ENCODE measurements at regions not wholly inside any gene's neighbourhood (a gene's known extent, or its start where the extent isn't known, plus 50 kb on each side); places are given as distances from the start of the nearest gene placed in this dataset.

- Histone ChIP-seq H3K27ac (ENCODE audit: low read length) (no peak overlapping the region), H3K4me3 (ENCODE audit: low read length) (no peak overlapping the region), H3K36me3 (ENCODE audit: insufficient read depth, low read length) (no peaks in the 10 kb centered on the region), H3K9ac (ENCODE audit: low read length) (no peak overlapping the region), H3K79me2 (ENCODE audit: low read length) (no peaks in the 10 kb centered on the region), H3K9me3 (ENCODE audit: low read length) (no peaks in the 10 kb centered on the region), H3K9me2 (replicated peaks; ENCODE audit: insufficient read depth, low read length) (no peaks in the 10 kb centered on the region), H3K27me3 (ENCODE audit: low read length) (no peaks in the 10 kb centered on the region), H3K4me1 (ENCODE audit: low read length) (no peaks in the 10 kb centered on the region), H4K20me1 (ENCODE audit: insufficient read depth, low read depth, low read length) (no peaks in the 10 kb centered on the region), H3K4me2 (ENCODE audit: low read depth, low read length, poor library complexity, severe bottlenecking) (no peak overlapping the region), H2AFZ (ENCODE audit: low read length) (no peak overlapping the region)
- no peak for DNase-seq
These were observed 154.2 kb downstream of the PTGER3 start for GRCh38 chr1:70893381-70893780.

DNA sequence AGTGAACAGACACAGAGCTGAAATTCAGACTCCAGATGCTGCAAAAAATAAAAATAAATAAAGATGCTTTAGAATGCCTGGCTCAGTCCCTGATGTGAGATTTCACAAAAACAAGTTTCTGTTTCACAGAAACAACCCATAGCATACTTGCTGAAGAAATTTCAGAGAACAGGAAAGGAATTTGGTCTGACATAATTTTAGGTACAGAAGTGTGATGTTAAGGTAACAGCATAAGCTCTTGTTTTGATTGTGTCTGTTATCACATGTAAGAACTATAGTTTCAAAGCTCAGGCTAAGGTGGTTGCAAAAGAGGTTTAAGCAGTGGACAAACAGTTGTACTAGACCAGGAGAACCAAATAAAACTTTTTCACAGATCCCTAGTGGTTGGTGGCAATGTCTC is 152.1 kb downstream of the PTGER3 start:
- no peak for DNase-seq
- Histone ChIP-seq H3K79me2 (ENCODE audit: low read length) (no peaks in the 10 kb centered on the region), H3K36me3 (ENCODE audit: insufficient read depth, low read length) (no peaks in the 10 kb centered on the region), H3K9ac (ENCODE audit: low read length) (no peak overlapping the region), H3K4me2 (ENCODE audit: low read depth, low read length, poor library complexity, severe bottlenecking) (no peak overlapping the region), H3K27ac (ENCODE audit: low read length) (no peak overlapping the region), H3K4me3 (ENCODE audit: low read length) (no peak overlapping the region), H4K20me1 (ENCODE audit: insufficient read depth, low read depth, low read length) (no peaks in the 10 kb centered on the region), H3K9me2 (replicated peaks; ENCODE audit: insufficient read depth, low read length) (no peaks in the 10 kb centered on the region), H3K27me3 (ENCODE audit: low read length) (no peaks in the 10 kb centered on the region), H2AFZ (ENCODE audit: low read length) (no peak overlapping the region), H3K4me1 (ENCODE audit: low read length) (no peaks in the 10 kb centered on the region), H3K9me3 (ENCODE audit: low read length) (no peaks in the 10 kb centered on the region)

DNA sequence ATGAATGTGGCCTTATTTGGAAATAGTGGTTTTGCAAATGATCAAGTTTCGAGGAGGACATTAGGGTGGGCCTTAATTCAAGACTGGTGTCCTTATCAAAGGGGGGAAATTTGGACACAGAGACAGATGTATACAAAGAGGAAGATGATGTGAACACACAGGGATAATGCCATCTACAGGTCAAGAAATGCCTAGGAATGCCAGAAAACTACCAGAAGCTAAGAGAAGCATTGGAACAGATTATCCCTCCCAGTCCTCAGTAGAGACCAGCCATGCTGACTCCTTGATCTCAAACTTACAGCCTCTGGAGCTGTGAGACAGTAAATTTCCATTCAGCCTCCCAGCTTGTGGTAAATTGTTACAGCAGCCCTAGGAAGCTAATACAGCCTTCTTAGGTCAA is 151.4 kb downstream of the PTGER3 start:
- DNase-seq = peak; percentile 42
- Histone ChIP-seq H3K9ac (ENCODE audit: low read length) (no peak overlapping the region), H3K27me3 (ENCODE audit: low read length) (no peaks in the 10 kb centered on the region), H3K9me2 (replicated peaks; ENCODE audit: insufficient read depth, low read length) (no peaks in the 10 kb centered on the region), H2AFZ (ENCODE audit: low read length) (no peak overlapping the region), H3K79me2 (ENCODE audit: low read length) (no peaks in the 10 kb centered on the region), H3K4me3 (ENCODE audit: low read length) (no peak overlapping the region), H3K4me2 (ENCODE audit: low read depth, low read length, poor library complexity, severe bottlenecking) (no peak overlapping the region), H3K4me1 (ENCODE audit: low read length) (no peaks in the 10 kb centered on the region), H3K36me3 (ENCODE audit: insufficient read depth, low read length) (no peaks in the 10 kb centered on the region), H4K20me1 (ENCODE audit: insufficient read depth, low read depth, low read length) (no peaks in the 10 kb centered on the region), H3K9me3 (ENCODE audit: low read length) (no peaks in the 10 kb centered on the region), H3K27ac (ENCODE audit: low read length) (no peak overlapping the region)

GRCh38 chr1:70897273-70897672 is 150.3 kb downstream of the PTGER3 start:
- Histone ChIP-seq H3K9me3 (ENCODE audit: low read length) (no peaks in the 10 kb centered on the region), H3K36me3 (ENCODE audit: insufficient read depth, low read length) (no peaks in the 10 kb centered on the region), H3K9me2 (replicated peaks; ENCODE audit: insufficient read depth, low read length) (no peaks in the 10 kb centered on the region), H4K20me1 (ENCODE audit: insufficient read depth, low read depth, low read length) (no peaks in the 10 kb centered on the region), H3K4me3 (ENCODE audit: low read length) (no peak overlapping the region), H2AFZ (ENCODE audit: low read length) (no peak overlapping the region), H3K27ac (ENCODE audit: low read length) (no peak overlapping the region), H3K27me3 (ENCODE audit: low read length) (no peaks in the 10 kb centered on the region), H3K4me2 (ENCODE audit: low read depth, low read length, poor library complexity, severe bottlenecking) (no peak overlapping the region), H3K79me2 (ENCODE audit: low read length) (no peaks in the 10 kb centered on the region), H3K4me1 (ENCODE audit: low read length) (no peaks in the 10 kb centered on the region), H3K9ac (ENCODE audit: low read length) (no peak overlapping the region)
- no peak for DNase-seq

- Histone ChIP-seq H3K4me2 (ENCODE audit: low read depth, low read length, poor library complexity, severe bottlenecking) (no peak overlapping the region), H2AFZ (ENCODE audit: low read length) (no peak overlapping the region), H3K27me3 (ENCODE audit: low read length) (no peaks in the 10 kb centered on the region), H3K4me3 (ENCODE audit: low read length) (no peak overlapping the region), H3K9ac (ENCODE audit: low read length) (no peak overlapping the region), H4K20me1 (ENCODE audit: insufficient read depth, low read depth, low read length) (no peaks in the 10 kb centered on the region), H3K4me1 (ENCODE audit: low read length) (no peaks in the 10 kb centered on the region), H3K27ac (ENCODE audit: low read length) (no peak overlapping the region), H3K9me3 (ENCODE audit: low read length) (no peaks in the 10 kb centered on the region), H3K36me3 (ENCODE audit: insufficient read depth, low read length) (no peaks in the 10 kb centered on the region), H3K9me2 (replicated peaks; ENCODE audit: insufficient read depth, low read length) (no peaks in the 10 kb centered on the region), H3K79me2 (ENCODE audit: low read length) (no peaks in the 10 kb centered on the region)
- no peak for DNase-seq
These were observed 147.9 kb downstream of the PTGER3 start for GRCh38 chr1:70899735-70900134.

DNA sequence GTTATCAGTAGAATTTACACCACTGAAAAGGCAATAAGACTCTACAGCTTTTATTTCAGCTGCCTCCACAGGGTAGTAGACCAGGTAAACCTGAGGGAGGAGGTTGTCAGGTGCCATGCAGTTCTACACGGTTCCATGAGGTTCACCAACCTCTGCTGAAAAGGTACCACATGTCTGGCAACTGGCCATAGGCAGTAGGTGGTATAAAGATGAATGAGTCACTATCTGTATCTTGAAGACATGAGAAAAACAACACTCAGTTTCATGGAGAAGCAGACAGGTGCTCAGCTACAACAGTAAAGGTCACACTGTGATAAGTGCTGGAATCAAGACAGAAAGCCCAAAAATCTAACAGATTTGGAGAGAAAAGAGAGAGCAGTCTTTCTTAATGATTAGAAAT is 145.4 kb downstream of the PTGER3 start:
- no peak for DNase-seq
- Histone ChIP-seq H4K20me1 (ENCODE audit: insufficient read depth, low read depth, low read length) (no peaks in the 10 kb centered on the region), H3K4me2 (ENCODE audit: low read depth, low read length, poor library complexity, severe bottlenecking) (no peak overlapping the region), H3K9ac (ENCODE audit: low read length) (no peak overlapping the region), H3K79me2 (ENCODE audit: low read length) (no peaks in the 10 kb centered on the region), H3K4me1 (ENCODE audit: low read length) (no peaks in the 10 kb centered on the region), H3K9me3 (ENCODE audit: low read length) (no peaks in the 10 kb centered on the region), H3K4me3 (ENCODE audit: low read length) (no peak overlapping the region), H3K27me3 (ENCODE audit: low read length) (no peaks in the 10 kb centered on the region), H3K27ac (ENCODE audit: low read length) (no peak overlapping the region), H3K36me3 (ENCODE audit: insufficient read depth, low read length) (no peaks in the 10 kb centered on the region), H3K9me2 (replicated peaks; ENCODE audit: insufficient read depth, low read length) (no peaks in the 10 kb centered on the region), H2AFZ (ENCODE audit: low read length) (no peak overlapping the region)

- Histone ChIP-seq H3K27ac (ENCODE audit: low read length) (no peak overlapping the region), H3K36me3 (ENCODE audit: insufficient read depth, low read length) (no peaks in the 10 kb centered on the region), H3K4me1 (ENCODE audit: low read length) (no peaks in the 10 kb centered on the region), H3K4me2 (ENCODE audit: low read depth, low read length, poor library complexity, severe bottlenecking) (no peak overlapping the region), H2AFZ (ENCODE audit: low read length) (no peak overlapping the region), H3K4me3 (ENCODE audit: low read length) (no peak overlapping the region), H3K9ac (ENCODE audit: low read length) (no peak overlapping the region), H3K79me2 (ENCODE audit: low read length) (no peaks in the 10 kb centered on the region), H4K20me1 (ENCODE audit: insufficient read depth, low read depth, low read length) (no peaks in the 10 kb centered on the region), H3K9me2 (replicated peaks; ENCODE audit: insufficient read depth, low read length) (no peaks in the 10 kb centered on the region), H3K9me3 (ENCODE audit: low read length) (no peaks in the 10 kb centered on the region), H3K27me3 (ENCODE audit: low read length) (no peaks in the 10 kb centered on the region)
- no peak for DNase-seq
These were observed 140.8 kb downstream of the PTGER3 start for GRCh38 chr1:70906800-70907199.

DNA sequence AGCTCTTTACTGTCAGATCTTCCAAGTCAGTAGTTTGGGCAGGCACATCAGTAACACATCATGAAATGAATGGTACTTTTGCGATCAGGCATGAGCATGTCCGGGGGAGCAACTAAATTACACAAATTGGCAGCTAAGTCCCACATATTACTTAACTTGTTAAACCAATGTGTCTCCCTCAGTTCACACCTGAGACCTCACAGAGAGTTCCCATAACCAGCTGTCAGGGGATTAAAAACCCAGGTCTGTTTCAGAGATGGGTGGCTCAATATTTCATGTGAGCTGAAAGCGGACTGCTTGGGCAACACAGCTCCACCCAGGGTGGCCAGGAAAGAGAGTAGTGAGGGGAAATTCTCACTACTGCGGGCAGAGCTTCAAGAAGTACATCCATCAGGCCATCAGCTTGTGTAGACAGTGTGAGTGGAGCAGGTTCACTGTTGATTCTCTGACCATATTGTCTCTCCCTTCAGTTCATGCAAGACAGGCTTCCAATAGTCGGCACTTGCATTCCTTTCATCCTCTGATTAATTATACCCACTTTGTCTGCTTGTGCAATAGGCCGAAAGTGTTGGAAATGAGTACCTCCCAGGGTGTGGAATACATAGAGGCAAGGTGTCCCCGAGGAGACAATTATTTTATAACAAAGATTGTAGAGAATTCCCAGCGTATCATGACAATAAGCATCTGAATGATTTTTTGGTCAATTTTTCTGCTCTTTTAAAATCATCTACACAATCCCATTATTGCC is 139.9 kb downstream of the PTGER3 start:
- no peak overlapping the region for H3K9ac ChIP-seq (ENCODE audit: low read length)
- no peaks in the 10 kb centered on the region for H3K79me2 ChIP-seq (ENCODE audit: low read length)
- no peaks in the 10 kb centered on the region for H3K36me3 ChIP-seq (ENCODE audit: insufficient read depth, low read length)
- no peaks in the 10 kb centered on the region for H3K4me1 ChIP-seq (ENCODE audit: low read length)
- no peak overlapping the region for H2AFZ ChIP-seq (ENCODE audit: low read length)
- no peak overlapping the region for H3K4me2 ChIP-seq (ENCODE audit: low read depth, low read length, poor library complexity, severe bottlenecking)
- H3K9me3 ChIP-seq (ENCODE audit: low read length) = no peaks in the 10 kb centered on the region
- no peak overlapping the region for H3K4me3 ChIP-seq (ENCODE audit: low read length)
- H4K20me1 ChIP-seq (ENCODE audit: insufficient read depth, low read depth, low read length) = no peaks in the 10 kb centered on the region
- no peaks in the 10 kb centered on the region for H3K27me3 ChIP-seq (ENCODE audit: low read length)
- H3K9me2 ChIP-seq (replicated peaks; ENCODE audit: insufficient read depth, low read length) = no peaks in the 10 kb centered on the region
- no peak for DNase-seq
- H3K27ac ChIP-seq (ENCODE audit: low read length) = no peak overlapping the region
